SKM-1 (cell line): ENCODE measurements at regions not wholly inside any gene's neighbourhood (a gene's known extent, or its start where the extent isn't known, plus 50 kb on each side); places are given as distances from the start of the nearest gene placed in this dataset.
"Not testable (repeated sequence)": the region's sequence is repeated elsewhere in the genome, so short reads cannot be mapped to it uniquely, and the experiment has no call there.

ENCODE experiments used
- DNase-seq: peaks from one replicate; lab custom pipeline; 2025; ENCODE audit not compliant: unreplicated experiment; lab: John Stamatoyannopoulos, UW

GRCh38 chr5:117357886-117358285, 783.3 kb upstream of the SEMA6A start:
- DNase-seq, result no peak

GRCh38 chr5:117347280-117347679, 772.7 kb upstream of the SEMA6A start:
- DNase-seq, result no peak

- DNase-seq, result not testable (repeated sequence)
Measured at GRCh38 chr5:117343726-117344125, 769.1 kb upstream of the SEMA6A start.

GRCh38 chr5:117337064-117337749, 762.6 kb upstream of the SEMA6A start:
- no peak for DNase-seq

GRCh38 chr5:117336208-117336607, 761.6 kb upstream of the SEMA6A start:
- DNase-seq, result no peak

- DNase-seq, result no peak
Measured at GRCh38 chr5:117333011-117333410, 758.4 kb upstream of the SEMA6A start.

- no peak for DNase-seq
Measured at GRCh38 chr5:117332341-117332740, 757.7 kb upstream of the SEMA6A start.

GRCh38 chr5:117327511-117327910, 752.9 kb upstream of the SEMA6A start:
- DNase-seq, result no peak

GRCh38 chr5:117326997-117327396, 752.4 kb upstream of the SEMA6A start:
- no peak for DNase-seq

- DNase-seq, result no peak
Measured at GRCh38 chr5:117318528-117318927, 743.9 kb upstream of the SEMA6A start.

GRCh38 chr5:117315170-117315569, 740.5 kb upstream of the SEMA6A start:
- DNase-seq, result no peak

GRCh38 chr5:117304512-117305107, 730.0 kb upstream of the SEMA6A start:
- DNase-seq, result not testable (repeated sequence)

GRCh38 chr5:117302949-117303348, 728.3 kb upstream of the SEMA6A start:
- DNase-seq, result no peak

GRCh38 chr5:117302473-117302872, 727.9 kb upstream of the SEMA6A start:
- DNase-seq, result no peak

GRCh38 chr5:117299936-117300328, 725.3 kb upstream of the SEMA6A start:
- DNase-seq, result no peak

- DNase-seq, result no peak
Measured at GRCh38 chr5:117299224-117299935, 724.8 kb upstream of the SEMA6A start.

GRCh38 chr5:117296872-117297271, 722.2 kb upstream of the SEMA6A start:
- no peak for DNase-seq

GRCh38 chr5:117295941-117296340, 721.3 kb upstream of the SEMA6A start:
- DNase-seq, result no peak

- no peak for DNase-seq
Measured at GRCh38 chr5:117286813-117287212, 712.2 kb upstream of the SEMA6A start.

- no peak for DNase-seq
Measured at GRCh38 chr5:117271656-117272055, 697.0 kb upstream of the SEMA6A start.

- no peak for DNase-seq
Measured at GRCh38 chr5:117266280-117266679, 691.7 kb upstream of the SEMA6A start.

- no peak for DNase-seq
Measured at GRCh38 chr5:117263231-117263630, 688.6 kb upstream of the SEMA6A start.
